Keratinocyte (primary cell): ENCODE measurements at regions not wholly inside any gene's neighbourhood (a gene's known extent, or its start where the extent isn't known, plus 50 kb on each side); places are given as distances from the start of the nearest gene placed in this dataset.

ENCODE experiments used
- DNase-seq: peaks from one replicate; pipeline ENCODE4 v3.0.0-alpha.2; 2011; ENCODE audit warnings: low read depth, missing footprints, low spot score
- FAIRE-seq: peaks from 2 replicates; lab custom pipeline; 2011; peaks lifted over from hg19 to GRCh38; lab: Jason Lieb, UNC
- H2AFZ ChIP-seq: 2 replicates; pipeline ENCODE4 v1.6.0; 2012; ENCODE audit warnings: low read length, control low read depth, inconsistent platforms; ENCODE audit not compliant: control insufficient read depth
- H3K27ac ChIP-seq: 2 replicates; pipeline ENCODE4 v1.5.1; 2011; ENCODE audit warnings: low read length; ENCODE audit not compliant: control insufficient read depth, insufficient read depth
- H3K27me3 ChIP-seq: 3 replicates; pipeline ENCODE4 v1.6.0; 2011; ENCODE audit warnings: low read length; ENCODE audit not compliant: control insufficient read depth, insufficient read depth; ENCODE audit errors: extremely low read depth
- H3K36me3 ChIP-seq, 2 experiments: 2 replicates in 1 of 2; 3 replicates in 1 of 2; pipeline ENCODE4 v1.5.1; 2011; ENCODE audit warnings: low read length in 2 of 2, mild to moderate bottlenecking in 1 of 2; ENCODE audit not compliant: control insufficient read depth in 2 of 2, insufficient read depth in 2 of 2; ENCODE audit errors: extremely low read depth in 1 of 2
- H3K4me1 ChIP-seq: 3 replicates; pipeline ENCODE4 v1.5.1; 2011; ENCODE audit warnings: low read length; ENCODE audit not compliant: control insufficient read depth, insufficient read depth; ENCODE audit errors: extremely low read depth
- H3K4me2 ChIP-seq: 3 replicates; pipeline ENCODE4 v1.6.0; 2011; ENCODE audit warnings: low read depth, low read length; ENCODE audit not compliant: control insufficient read depth, insufficient read depth; ENCODE audit errors: extremely low read depth
- H3K4me3 ChIP-seq, 3 experiments: fragments of 200-600 bp in 1 of 3; sonication (generic) in 1 of 3; 2 replicates in 2 of 3; 3 replicates in 1 of 3; pipeline ENCODE4 v1.5.1; 2011 to 2016; ENCODE audit warnings: low read length in 3 of 3, mild to moderate bottlenecking in 3 of 3, control low read depth in 2 of 3, inconsistent platforms in 1 of 3, low read depth in 1 of 3, mixed read lengths in 1 of 3, mixed run types in 1 of 3, moderate library complexity in 1 of 3; ENCODE audit not compliant: control insufficient read depth in 2 of 3, insufficient read depth in 2 of 3; ENCODE audit errors: extremely low read depth in 1 of 3
- H3K79me2 ChIP-seq: 2 replicates; pipeline ENCODE4 v1.6.0; 2012; ENCODE audit warnings: low read length; ENCODE audit not compliant: control insufficient read depth, insufficient read depth
- H3K9ac ChIP-seq: 3 replicates; pipeline ENCODE4 v1.6.0; 2011; ENCODE audit warnings: low read length; ENCODE audit not compliant: control insufficient read depth, insufficient read depth; ENCODE audit errors: extremely low read depth
- H3K9me1 ChIP-seq: 3 replicates; pipeline ENCODE4 v1.6.0; 2011; ENCODE audit warnings: low read length; ENCODE audit not compliant: control insufficient read depth, insufficient read depth; ENCODE audit errors: extremely low read depth
- H3K9me3 ChIP-seq: 2 replicates; pipeline ENCODE4 v1.5.1; 2012; ENCODE audit warnings: low read depth, low read length; ENCODE audit not compliant: control insufficient read depth
- H4K20me1 ChIP-seq: 3 replicates; pipeline ENCODE4 v1.6.0; 2011; ENCODE audit warnings: low read length; ENCODE audit not compliant: control insufficient read depth, insufficient read depth; ENCODE audit errors: extremely low read depth
- CTCF ChIP-seq, 3 experiments: IDR thresholded peaks in 1 of 3; conservative IDR thresholded peaks in 1 of 3; optimal IDR thresholded peaks in 1 of 3; 2 replicates in 2 of 3; 3 replicates in 1 of 3; pipeline versions ENCODE3 to v1.5.1; 2011; ENCODE audit warnings: low read length in 3 of 3, mild to moderate bottlenecking in 3 of 3, moderate library complexity in 2 of 3, control low read depth in 1 of 3, inconsistent platforms in 1 of 3; ENCODE audit not compliant: insufficient read depth in 2 of 3; ENCODE audit errors: extremely low read depth in 1 of 3
- EZH2 ChIP-seq: IDR thresholded peaks from one replicate; pipeline ENCODE4 v1.6.1; 2012; ENCODE audit warnings: inconsistent platforms, mild to moderate bottlenecking, low read length, moderate library complexity
- dilution Hi-C: fragments of 300-500 bp; cut with MboI; formaldehyde crosslinking; loops from one replicate; pipeline ENCODE4 v1.7.0; 2020; ENCODE audit warnings: low sequenced_read_pairs; ENCODE audit not compliant: extremely low pct_ligation_motif_present

- DNase-seq (no peak), FAIRE-seq (no peak)
- Histone ChIP-seq H3K4me2 (no peak overlapping the region), H3K9ac (no peak overlapping the region), H3K36me3 (no peaks in the 10 kb centered on the region), H3K9me3 (no peaks in the 10 kb centered on the region), H3K27ac (no peak overlapping the region), H4K20me1 (no peaks in the 10 kb centered on the region), H3K4me3 (no peak overlapping the region), H3K4me1 (no peaks in the 10 kb centered on the region), H3K27me3 (no peaks in the 10 kb centered on the region), H2AFZ (no peak overlapping the region), H3K79me2 (no peaks in the 10 kb centered on the region), H3K9me1 (no peaks in the 10 kb centered on the region)
- dilution Hi-C loops = no loop called here
- TF ChIP-seq CTCF (optimal IDR thresholded peaks at IDR 0.05 in 1 of 3, IDR thresholded peaks at IDR 0.05 in 1 of 3, conservative IDR thresholded peaks at IDR 0.05 in 1 of 3; ENCODE audit: extremely low read depth in 1 of 3, insufficient read depth in 2 of 3, low read length in 3 of 3) = no peak
- TF ChIP-seq EZH2 = no peak
Observed at GRCh38 chr16:59432276-59432675, 698.2 kb upstream of the GOT2 start.

- TF ChIP-seq EZH2 (no peak), CTCF (optimal IDR thresholded peaks at IDR 0.05 in 1 of 3, IDR thresholded peaks at IDR 0.05 in 1 of 3, conservative IDR thresholded peaks at IDR 0.05 in 1 of 3; ENCODE audit: extremely low read depth in 1 of 3, insufficient read depth in 2 of 3, low read length in 3 of 3) (no peak)
- H2AFZ ChIP-seq = no peak overlapping the region
- H3K4me3 ChIP-seq = no peak overlapping the region
- no peaks in the 10 kb centered on the region for H3K4me1 ChIP-seq
- no peak overlapping the region for H3K27ac ChIP-seq
- H4K20me1 ChIP-seq = no peaks in the 10 kb centered on the region
- FAIRE-seq (no peak), DNase-seq (no peak)
- no peaks in the 10 kb centered on the region for H3K9me3 ChIP-seq
- H3K9me1 ChIP-seq = no peaks in the 10 kb centered on the region
- no peaks in the 10 kb centered on the region for H3K79me2 ChIP-seq
- H3K36me3 ChIP-seq = no peaks in the 10 kb centered on the region
- H3K9ac ChIP-seq = no peak overlapping the region
- H3K4me2 ChIP-seq = no peak overlapping the region
- dilution Hi-C loops = no loop called here
- H3K27me3 ChIP-seq = no peaks in the 10 kb centered on the region
Observed at GRCh38 chr16:59424714-59425273, 690.7 kb upstream of the GOT2 start.
